H1 (cell line): ENCODE measurements at regions not wholly inside any gene's neighbourhood (a gene's known extent, or its start where the extent isn't known, plus 50 kb on each side); places are given as distances from the start of the nearest gene placed in this dataset.

Source experiments
- CTCF ChIA-PET: fragments of 300-600 bp; sonication (Branson Sonifier 250); formaldehyde crosslinking; loops from one replicate; lab custom pipeline; 2021; ENCODE audit not compliant: partially characterized antibody; lab: Charles Lee
- POLR2A ChIA-PET: fragments of 300-600 bp; sonication (Branson Sonifier 250); formaldehyde crosslinking; loops from one replicate; lab custom pipeline; 2021; ENCODE audit warnings: inconsistent platforms; ENCODE audit not compliant: partially characterized antibody; lab: Charles Lee
- DNase-seq, 2 experiments: peaks; one replicate each; pipeline versions ENCODE4 v3.0.0 to v3.0.0-alpha.2; 2010 to 2022; ENCODE audit warnings: low spot score in 2 of 2, low read depth in 1 of 2, mixed read lengths in 1 of 2
- FAIRE-seq: peaks from 2 replicates; lab custom pipeline; 2011; peaks lifted over from hg19 to GRCh38; lab: Jason Lieb, UNC
- H2AFZ ChIP-seq: 2 replicates; pipeline ENCODE4 v1.8.1; 2012; ENCODE audit warnings: low read length, inconsistent platforms
- H2AK5ac ChIP-seq: 2 replicates; pipeline ENCODE4 v1.6.1; 2013; ENCODE audit warnings: low read depth, low read length
- H2BK120ac ChIP-seq: replicated peaks from 2 replicates; pipeline ENCODE3; 2013; ENCODE audit warnings: low read depth, low read length, inconsistent platforms
- H2BK12ac ChIP-seq: 2 replicates; pipeline ENCODE4 v1.6.1; 2013; ENCODE audit warnings: low read depth, low read length
- H2BK15ac ChIP-seq: 2 replicates; pipeline ENCODE4 v1.6.1; 2013; ENCODE audit warnings: low read length
- H2BK20ac ChIP-seq: 2 replicates; pipeline ENCODE4 v1.6.1; 2013; ENCODE audit warnings: low read length
- H2BK5ac ChIP-seq: 2 replicates; pipeline ENCODE4 v1.6.1; 2013; ENCODE audit warnings: low read depth, low read length
- H3K14ac ChIP-seq: 2 replicates; pipeline ENCODE4 v1.6.1; 2013; ENCODE audit warnings: inconsistent platforms; ENCODE audit not compliant: insufficient read length
- H3K18ac ChIP-seq: 2 replicates; pipeline ENCODE4 v1.6.1; 2013; ENCODE audit warnings: low read length; ENCODE audit errors: extremely low read depth
- H3K23ac ChIP-seq: 2 replicates; pipeline ENCODE4 v1.6.1; 2013; ENCODE audit warnings: inconsistent platforms; ENCODE audit not compliant: insufficient read length
- H3K23me2 ChIP-seq: 2 replicates; pipeline ENCODE4 v1.6.1; 2013; ENCODE audit warnings: low read depth, low read length
- H3K27ac ChIP-seq: 2 replicates; pipeline ENCODE4 v1.6.1; 2011; ENCODE audit warnings: low read depth, low read length, inconsistent platforms
- H3K27me3 ChIP-seq, 4 experiments: replicated peaks in 1 of 4; 1 replicate in 1 of 4; 2 replicates in 3 of 4; pipeline versions ENCODE4 v1.6.1 to v1.8.1; 2011 to 2013; ENCODE audit warnings: low read length in 3 of 4, mild to moderate bottlenecking in 3 of 4, inconsistent platforms in 2 of 4, mixed read lengths in 2 of 4, moderate library complexity in 1 of 4; ENCODE audit not compliant: control insufficient read depth in 3 of 4, insufficient read depth in 3 of 4; ENCODE audit errors: extremely low read depth in 1 of 4
- H3K36me3 ChIP-seq, 4 experiments: 2 replicates each; pipeline versions ENCODE4 v1.6.1 to v1.8.1; 2011 to 2013; ENCODE audit warnings: mild to moderate bottlenecking in 4 of 4, low read length in 3 of 4, moderate library complexity in 2 of 4, control low read depth in 1 of 4, inconsistent platforms in 1 of 4; ENCODE audit not compliant: insufficient read depth in 4 of 4, control insufficient read depth in 2 of 4
- H3K4ac ChIP-seq: replicated peaks from 2 replicates; pipeline ENCODE3; 2013; ENCODE audit warnings: low read length, low read depth, mixed read lengths, inconsistent platforms; ENCODE audit not compliant: insufficient read length
- H3K4me1 ChIP-seq, 4 experiments: replicated peaks in 1 of 4; 1 replicate in 1 of 4; 2 replicates in 3 of 4; pipeline versions ENCODE4 v1.6.1 to v1.8.1; 2011 to 2013; ENCODE audit warnings: low read length in 3 of 4, inconsistent platforms in 2 of 4, mixed read lengths in 1 of 4; ENCODE audit not compliant: insufficient read depth in 4 of 4, control insufficient read depth in 3 of 4
- H3K4me2 ChIP-seq, 2 experiments: 2 replicates each; pipeline versions ENCODE4 v1.6.1 to v1.8.1; 2011 to 2013; ENCODE audit warnings: low read depth in 2 of 2, low read length in 2 of 2, control low read depth in 1 of 2, inconsistent platforms in 1 of 2, mild to moderate bottlenecking in 1 of 2; ENCODE audit not compliant: insufficient read depth in 1 of 2
- H3K4me3 ChIP-seq, 4 experiments: fragments of 200-600, 300-600 bp in 1 of 4; sonication (generic), shearing (Covaris generic), sonication (Bioruptor Twin) in 1 of 4; 2 replicates each; pipeline versions ENCODE4 v1.5.1 to v1.8.1; 2011 to 2016; ENCODE audit warnings: low read length in 4 of 4, low read depth in 3 of 4, control low read depth in 2 of 4, inconsistent platforms in 2 of 4, mild to moderate bottlenecking in 2 of 4, mixed read lengths in 1 of 4, moderate library complexity in 1 of 4; ENCODE audit not compliant: insufficient read depth in 2 of 4; ENCODE audit errors: extremely low read depth in 1 of 4
- H3K56ac ChIP-seq: replicated peaks from 2 replicates; pipeline ENCODE3; 2013; ENCODE audit warnings: low read depth, mild to moderate bottlenecking, mixed read lengths, low read length, inconsistent platforms; ENCODE audit not compliant: insufficient read length
- H3K79me1 ChIP-seq: 2 replicates; pipeline ENCODE4 v1.6.1; 2013; ENCODE audit warnings: low read depth, low read length, control low read depth
- H3K79me2 ChIP-seq, 2 experiments: 2 replicates each; pipeline versions ENCODE4 v1.6.1 to v1.8.1; 2012 to 2013; ENCODE audit warnings: low read length in 2 of 2, mild to moderate bottlenecking in 2 of 2, inconsistent platforms in 1 of 2; ENCODE audit not compliant: insufficient read depth in 2 of 2, control insufficient read depth in 1 of 2
- H3K9ac ChIP-seq, 4 experiments: replicated peaks in 1 of 4; 1 replicate in 1 of 4; 2 replicates in 3 of 4; pipeline versions ENCODE4 v1.6.1 to v1.8.1; 2011 to 2013; ENCODE audit warnings: low read depth in 3 of 4, low read length in 3 of 4, control low read depth in 2 of 4, mild to moderate bottlenecking in 2 of 4, moderate library complexity in 2 of 4, inconsistent platforms in 1 of 4; ENCODE audit errors: extremely low read depth in 1 of 4
- H3K9me3 ChIP-seq, 2 experiments: 2 replicates each; pipeline versions ENCODE4 v1.6.1 to v1.8.1; 2012 to 2013; ENCODE audit warnings: mild to moderate bottlenecking in 2 of 2, moderate library complexity in 2 of 2, control low read depth in 1 of 2, inconsistent platforms in 1 of 2, low read depth in 1 of 2, low read length in 1 of 2, mixed read lengths in 1 of 2; ENCODE audit not compliant: insufficient read depth in 2 of 2
- H4K20me1 ChIP-seq, 2 experiments: replicated peaks in 1 of 2; 2 replicates each; pipeline versions ENCODE3 to v1.8.1; 2011 to 2013; ENCODE audit warnings: inconsistent platforms in 2 of 2, low read length in 2 of 2, mild to moderate bottlenecking in 1 of 2; ENCODE audit not compliant: insufficient read depth in 2 of 2, control insufficient read depth in 1 of 2
- H4K5ac ChIP-seq: 2 replicates; pipeline ENCODE4 v1.6.1; 2013; ENCODE audit warnings: low read length, low read depth, mixed read lengths, inconsistent platforms; ENCODE audit not compliant: insufficient read length
- H4K8ac ChIP-seq: 2 replicates; pipeline ENCODE4 v1.8.0; 2013; ENCODE audit warnings: mild to moderate bottlenecking, moderate library complexity, low read length, inconsistent platforms; ENCODE audit not compliant: insufficient read depth; ENCODE audit errors: extremely low read depth
- H4K91ac ChIP-seq: replicated peaks from 2 replicates; pipeline ENCODE3; 2013; ENCODE audit warnings: low read length, mixed read lengths, inconsistent platforms; ENCODE audit not compliant: insufficient read length
- GABPA ChIP-seq: IDR thresholded peaks from 2 replicates; pipeline ENCODE4 v1.6.1; 2011; ENCODE audit warnings: mild to moderate bottlenecking, low read length, moderate library complexity, borderline replicate concordance; ENCODE audit not compliant: insufficient read depth
- JUN ChIP-seq: IDR thresholded peaks from 2 replicates; pipeline ENCODE4 v1.6.1; 2011; ENCODE audit warnings: low read depth, mild to moderate bottlenecking, improper control_type of control experiment, low read length
- NRF1 ChIP-seq: IDR thresholded peaks from 2 replicates; pipeline ENCODE4 v1.6.1; 2011; ENCODE audit warnings: mild to moderate bottlenecking, low read depth, low read length, improper control_type of control experiment
- SP2 ChIP-seq: IDR thresholded peaks from 2 replicates; pipeline ENCODE4 v1.6.1; 2012; ENCODE audit warnings: mild to moderate bottlenecking, low read length, inconsistent platforms
- SRF ChIP-seq: IDR thresholded peaks from 2 replicates; pipeline ENCODE4 v1.6.1; 2011; ENCODE audit warnings: mild to moderate bottlenecking, low read depth, low read length, moderate library complexity
- WGBS, 2 experiments: shearing (Covaris generic) in 1 of 2; methylation state at CpG; one replicate each; pipeline versions ENCODE4 v1.1.6 to v1.1.7; 2013 to 2015; ENCODE audit warnings: low lambda C conversion rate in 2 of 2, mixed read lengths in 2 of 2, inconsistent platforms in 1 of 2, low coverage in 1 of 2, missing lambda C conversion rate in 1 of 2; ENCODE audit not compliant: insufficient replicate concordance in 2 of 2, insufficient coverage in 1 of 2, insufficient read length in 1 of 2; ENCODE audit errors: extremely low coverage in 1 of 2, missing lambda C conversion rate in 1 of 2; 5-methylcytosine and 5-hydroxymethylcytosine counted together

DNA sequence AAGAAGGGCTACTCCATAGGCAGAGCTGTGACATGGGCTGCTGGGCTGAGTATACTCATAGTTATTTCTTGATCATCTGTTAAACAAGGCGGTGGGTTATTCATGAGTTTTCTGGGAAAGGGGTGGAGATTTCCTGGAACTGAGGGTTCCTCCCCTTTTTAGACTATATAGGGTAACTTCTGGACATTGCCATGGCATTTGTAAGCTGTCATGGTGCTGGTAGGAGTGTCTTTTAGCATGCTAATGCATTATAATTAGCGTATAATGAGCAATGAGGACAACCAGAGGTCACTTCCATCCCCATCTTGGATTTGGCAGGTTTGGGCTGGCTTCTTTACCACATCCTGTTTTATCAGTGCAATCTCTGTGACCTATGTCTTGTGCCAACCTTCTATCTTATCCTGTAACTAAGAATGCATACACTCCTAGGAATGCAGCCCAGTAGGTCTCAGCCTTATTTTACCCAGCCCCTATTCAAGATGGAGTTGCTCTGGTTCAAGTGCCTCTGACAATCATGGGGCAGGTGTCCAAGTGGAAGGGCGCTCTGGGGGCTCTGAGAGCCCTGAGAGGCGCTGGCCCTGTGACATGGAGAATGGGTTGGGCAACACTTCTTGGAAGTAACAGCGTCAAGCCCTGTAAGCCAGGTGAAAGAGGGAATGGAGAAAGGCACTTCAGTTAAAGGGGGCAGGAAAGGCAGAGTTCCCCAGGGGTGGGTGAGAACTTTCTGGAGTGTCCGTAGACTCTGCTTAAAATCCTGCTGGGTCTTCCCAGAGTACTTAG, 354.2 kb upstream of the SULF2 start:
- Histone ChIP-seq H3K27me3 (no peaks in the 10 kb centered on the region; a peak in 2 of 7 replicates), H4K8ac (no peak overlapping the region), H3K79me1 (no peaks in the 10 kb centered on the region), H4K91ac (no peak overlapping the region), H3K14ac (no peak overlapping the region), H3K9ac (no peak overlapping the region), H4K5ac (no peak overlapping the region), H3K4me3 (no peak overlapping the region), H2BK15ac (no peak overlapping the region), H3K18ac (no peak overlapping the region), H2BK120ac (no peak overlapping the region), H4K20me1 (no peaks in the 10 kb centered on the region), H2BK20ac (no peak overlapping the region), H3K27ac (no peak overlapping the region), H3K23me2 (no peaks in the 10 kb centered on the region), H2BK12ac (no peak overlapping the region), H3K23ac (no peak overlapping the region), H3K36me3 (no peaks in the 10 kb centered on the region), H3K79me2 (no peaks in the 10 kb centered on the region), H3K4me1 (peaks cover 0 to 3% (median 0%) of the 10 kb centered on the region in 4 experiments; a peak in 2 of 7 replicates), H2AFZ (no peak overlapping the region), H2AK5ac (no peak overlapping the region), H3K56ac (no peak overlapping the region), H3K4ac (no peak overlapping the region), H2BK5ac (no peak overlapping the region), H3K9me3 (peaks cover 8 to 9% of the 10 kb centered on the region in 2 experiments), H3K4me2 (no peak overlapping the region)
- ChIA-PET POLR2A (no interaction called here), CTCF (no interaction called here)
- 93% methylated on average over 6 of the region's 6 CpGs; no CpG with 5 or more reads in 1 of the 2 experiments for WGBS, 2 experiments
- FAIRE-seq, result no peak
- DNase-seq, result no peak
- TF ChIP-seq SP2, result no peak
- no peak for TF ChIP-seq JUN
- TF ChIP-seq NRF1, result no peak
- no peak for TF ChIP-seq GABPA
- no peak for TF ChIP-seq SRF
